ENCODE measurements at regions not wholly inside any gene's neighbourhood (a gene's known extent, or its start where the extent isn't known, plus 50 kb on each side); places are given as distances from the start of the nearest gene placed in this dataset.

GRCh38 chr11:96614101-96614500 lies 224.3 kb downstream of the JRKL start:
- no peak for TF ChIP-seq CEBPB (IDR thresholded peaks at IDR 0.05; ENCODE audit: borderline replicate concordance in 1 of 2, low read depth in 2 of 2, low read length in 2 of 2)
- no peak for TF ChIP-seq REST (IDR thresholded peaks at IDR 0.05; ENCODE audit: low read depth, low read length)
- TF ChIP-seq USF1 (IDR thresholded peaks at IDR 0.05; ENCODE audit: borderline replicate concordance, extremely low read length, insufficient read depth, low read depth, low read length), result no peak
- no peak for TF ChIP-seq POLR2A (IDR thresholded peaks at IDR 0.05; ENCODE audit: low read depth, low read length)
- no peak for TF ChIP-seq RAD51 (IDR thresholded peaks at IDR 0.05)
- no peak for TF ChIP-seq NFYB (IDR thresholded peaks at IDR 0.05; ENCODE audit: insufficient read depth, low read depth, low read length)
- TF ChIP-seq BMI1 (IDR thresholded peaks at IDR 0.05; ENCODE audit: borderline replicate concordance), result no peak
- TF ChIP-seq SMAD1 (IDR thresholded peaks at IDR 0.05; ENCODE audit: low read depth, partially characterized antibody), result no peak
- TF ChIP-seq BCL11A (IDR thresholded peaks at IDR 0.05; ENCODE audit: low read depth, low read length), result no peak
- no peak for TF ChIP-seq RUNX3 (IDR thresholded peaks at IDR 0.05; ENCODE audit: low read length)
- ChIA-PET RAD21 (ENCODE audit: unreplicated experiment) (no interaction called here), CTCF (no interaction called here), POLR2A (no interaction called here), SMC1A (ENCODE audit: uncharacterized antibody, unreplicated experiment) (no interaction called here)
- no TSS peak for BruUV-seq (replicated peaks)
- no peak overlapping the region for H3K9ac ChIP-seq (ENCODE audit: control insufficient read depth, insufficient read depth, low read length)
- WGBS (ENCODE audit: insufficient coverage, insufficient replicate concordance, low lambda C conversion rate, missing lambda C conversion rate), result 21% methylated on average over 4 of the region's 4 CpGs
- H3K27me3 ChIP-seq (replicated peaks in 1 of 2; ENCODE audit: control insufficient read depth in 2 of 2, insufficient read depth in 2 of 2, low read length in 1 of 2), result no peaks in the 10 kb centered on the region; a peak in 1 of 4 replicates
- H3K79me2 ChIP-seq (ENCODE audit: control insufficient read depth, insufficient read depth, low read length), result no peaks in the 10 kb centered on the region
- no peaks in the 10 kb centered on the region for H3K4me1 ChIP-seq (ENCODE audit: control insufficient read depth, insufficient read depth, low read length)
- no peaks in the 10 kb centered on the region for H3K9me3 ChIP-seq (replicated peaks; ENCODE audit: control insufficient read depth, insufficient read depth, low read length)
- intact Hi-C loops (cut with micrococcal nuclease; ENCODE audit: unreplicated experiment), result no loop called here
- no peak overlapping the region for H3K4me3 ChIP-seq
- in situ Hi-C loops (cut with MboI), result no loop called here
- H3K4me2 ChIP-seq (ENCODE audit: control insufficient read depth, insufficient read depth), result no peak overlapping the region
- H4K20me1 ChIP-seq (ENCODE audit: control insufficient read depth, insufficient read depth), result no peaks in the 10 kb centered on the region
- FAIRE-seq (no peak), ATAC-seq (no peak), DNase-seq (ENCODE audit: low read depth, low spot score) (no peak)
- no peak overlapping the region for H3K27ac ChIP-seq (ENCODE audit: control insufficient read depth, insufficient read depth)
- no peak overlapping the region for H2AFZ ChIP-seq (ENCODE audit: control insufficient read depth, low read depth, low read length)
- H3K36me3 ChIP-seq (ENCODE audit: control insufficient read depth in 2 of 2, insufficient read depth in 2 of 2, low read length in 1 of 2), result no peaks in the 10 kb centered on the region

All from GM12878 (cell line).